Neural cell (in vitro differentiated cells): ENCODE measurements at regions not wholly inside any gene's neighbourhood (a gene's known extent, or its start where the extent isn't known, plus 50 kb on each side); places are given as distances from the start of the nearest gene placed in this dataset.

Experiments
- H2AFZ ChIP-seq: fragments of 200-600, 300-800 bp; sonication (generic), shearing (Covaris generic); 2 replicates; pipeline ENCODE4 v1.6.0; 2014; ENCODE audit warnings: low read depth, mild to moderate bottlenecking, antibody characterized with exemption, low read length, moderate library complexity
- H3F3A ChIP-seq: fragments of 200-600 bp; shearing (Covaris generic); 2 replicates; pipeline ENCODE4 v1.6.1; 2016; ENCODE audit warnings: mild to moderate bottlenecking, moderate library complexity, mixed read lengths, antibody characterized with exemption, low read length; ENCODE audit not compliant: insufficient read depth, poor library complexity, severe bottlenecking
- H3K27ac ChIP-seq: fragments of 200-600, 300-800 bp; sonication (generic), shearing (Covaris generic); 2 replicates; pipeline ENCODE4 v1.5.1; 2014; ENCODE audit warnings: mild to moderate bottlenecking, low read length, moderate library complexity
- H3K27me3 ChIP-seq: fragments of 300-800, 200-600 bp; sonication (generic), shearing (Covaris generic); 2 replicates; pipeline ENCODE4 v1.6.0; 2014; ENCODE audit warnings: mild to moderate bottlenecking, low read depth, low read length, moderate library complexity; ENCODE audit not compliant: insufficient read depth
- H3K36me3 ChIP-seq: fragments of 300-800, 200-600 bp; sonication (generic), shearing (Covaris generic); 2 replicates; pipeline ENCODE4 v1.5.1; 2014; ENCODE audit warnings: mild to moderate bottlenecking, antibody characterized with exemption, low read length, moderate library complexity; ENCODE audit not compliant: insufficient read depth
- H3K4me2 ChIP-seq: fragments of 300-800, 200-600 bp; sonication (generic), shearing (Covaris generic); 2 replicates; pipeline ENCODE4 v1.6.0; 2014; ENCODE audit warnings: mild to moderate bottlenecking, low read length
- H3K4me3 ChIP-seq: fragments of 300-800, 200-600 bp; sonication (generic), shearing (Covaris generic); 2 replicates; pipeline ENCODE4 v1.5.1; 2014; ENCODE audit warnings: mild to moderate bottlenecking, low read length, moderate library complexity
- H3K79me2 ChIP-seq: fragments of 200-600 bp; shearing (Covaris generic); replicated peaks from 2 replicates; pipeline ENCODE4 v1.6.0; 2014; ENCODE audit warnings: mild to moderate bottlenecking, low read length, moderate library complexity; ENCODE audit not compliant: insufficient read depth
- H3K9ac ChIP-seq: fragments of 300-800, 200-600 bp; sonication (generic), shearing (Covaris generic); 2 replicates; pipeline ENCODE4 v1.6.1; 2016; ENCODE audit warnings: mild to moderate bottlenecking, low read length, mixed read lengths
- H3K9me2 ChIP-seq: fragments of 200-600 bp; shearing (Covaris generic); 2 replicates; pipeline ENCODE4 v1.6.1; 2016; ENCODE audit warnings: mild to moderate bottlenecking, low read length, mixed read lengths; ENCODE audit not compliant: insufficient read depth
- H3K9me3 ChIP-seq: fragments of 200-600, 300-800 bp; sonication (generic), shearing (Covaris generic); 2 replicates; pipeline ENCODE4 v1.6.1; 2016; ENCODE audit warnings: mild to moderate bottlenecking, mixed run types, low read length, moderate library complexity, mixed read lengths
- H4K20me1 ChIP-seq: fragments of 200-600 bp; shearing (Covaris generic); 2 replicates; pipeline ENCODE4 v1.6.1; 2016; ENCODE audit warnings: mild to moderate bottlenecking, mixed run types; ENCODE audit not compliant: insufficient read depth
- CTCF ChIP-seq: fragments of 450-650 bp; IDR thresholded peaks from 2 replicates; pipeline ENCODE4 v1.5.1; 2014; ENCODE audit warnings: antibody characterized with exemption, mild to moderate bottlenecking, moderate library complexity; ENCODE audit not compliant: poor library complexity, severe bottlenecking
- EP300 ChIP-seq: fragments of 450-650 bp; conservative IDR thresholded peaks from 2 replicates; pipeline ENCODE4 v1.6.1; 2014; ENCODE audit warnings: antibody characterized with exemption, mild to moderate bottlenecking, moderate library complexity; ENCODE audit not compliant: poor library complexity, severe bottlenecking
- EZH2 ChIP-seq: fragments of 200-600, 300-800 bp; shearing (Covaris generic), sonication (generic); IDR thresholded peaks from 2 replicates; pipeline ENCODE4 v1.6.1; 2014; ENCODE audit warnings: antibody characterized with exemption, low read length, borderline replicate concordance, mild to moderate bottlenecking; ENCODE audit not compliant: insufficient read depth, poor library complexity, severe bottlenecking
- MXI1 ChIP-seq: fragments of 450-650 bp; conservative IDR thresholded peaks from 2 replicates; pipeline ENCODE4 v1.6.1; 2014; ENCODE audit warnings: antibody characterized with exemption, mild to moderate bottlenecking; ENCODE audit not compliant: poor library complexity, severe bottlenecking
- POLR2AphosphoS5 ChIP-seq: IDR thresholded peaks from 2 replicates; pipeline ENCODE4 v1.6.1; 2012
- RAD21 ChIP-seq: fragments of 450-650 bp; conservative IDR thresholded peaks from 2 replicates; pipeline ENCODE4 v1.6.1; 2014; ENCODE audit warnings: antibody characterized with exemption, mild to moderate bottlenecking, moderate library complexity
- REST ChIP-seq: IDR thresholded peaks from 2 replicates; pipeline ENCODE4 v1.6.1; 2012; ENCODE audit warnings: borderline replicate concordance
- SMC3 ChIP-seq: fragments of 450-650 bp; conservative IDR thresholded peaks from 2 replicates; pipeline ENCODE4 v1.6.1; 2014; ENCODE audit warnings: antibody characterized with exemption, mild to moderate bottlenecking, moderate library complexity; ENCODE audit not compliant: poor library complexity
- TAF1 ChIP-seq: IDR thresholded peaks from 2 replicates; pipeline ENCODE4 v1.6.1; 2012; ENCODE audit warnings: low read depth

GRCh38 chr18:51371929-51372328 is 174.4 kb upstream of the MEX3C start:
- Histone ChIP-seq H3K27me3 (no peaks in the 10 kb centered on the region), H3K9me2 (no peaks in the 10 kb centered on the region), H3F3A (no peaks in the 10 kb centered on the region), H3K36me3 (no peaks in the 10 kb centered on the region), H3K27ac (no peak overlapping the region), H3K79me2 (no peaks in the 10 kb centered on the region), H3K4me2 (no peak overlapping the region), H3K9ac (no peak overlapping the region), H2AFZ (no peak overlapping the region), H3K9me3 (no peaks in the 10 kb centered on the region), H4K20me1 (no peaks in the 10 kb centered on the region), H3K4me3 (no peak overlapping the region)
- TF ChIP-seq EP300: no peak
- TF ChIP-seq EZH2: no peak
- no peak for TF ChIP-seq TAF1
- TF ChIP-seq REST: no peak
- TF ChIP-seq RAD21: no peak
- TF ChIP-seq MXI1: no peak
- TF ChIP-seq CTCF: no peak

GRCh38 chr18:51382081-51382480 is 184.6 kb upstream of the MEX3C start:
- TF ChIP-seq EP300 (no peak), SMC3 (no peak), CTCF (no peak), REST (no peak), RAD21 (no peak), EZH2 (no peak), TAF1 (no peak), POLR2AphosphoS5 (no peak), MXI1 (no peak)
- no peaks in the 10 kb centered on the region for H4K20me1 ChIP-seq
- H3K9ac ChIP-seq: no peak overlapping the region
- H3K4me2 ChIP-seq: no peak overlapping the region
- no peaks in the 10 kb centered on the region for H3F3A ChIP-seq
- no peak overlapping the region for H3K27ac ChIP-seq
- H3K27me3 ChIP-seq: no peaks in the 10 kb centered on the region
- H3K36me3 ChIP-seq: no peaks in the 10 kb centered on the region
- H3K79me2 ChIP-seq: no peaks in the 10 kb centered on the region
- no peak overlapping the region for H3K4me3 ChIP-seq
- no peaks in the 10 kb centered on the region for H3K9me2 ChIP-seq
- no peaks in the 10 kb centered on the region for H3K9me3 ChIP-seq
- no peak overlapping the region for H2AFZ ChIP-seq
